HUES6 (cell line): ENCODE measurements at regions not wholly inside any gene's neighbourhood (a gene's known extent, or its start where the extent isn't known, plus 50 kb on each side); places are given as distances from the start of the nearest gene placed in this dataset.

Experiments used
- H3K27ac ChIP-seq: 2 replicates; pipeline ENCODE4 v1.7.0; 2013; ENCODE audit warnings: low read depth, mild to moderate bottlenecking, low read length, inconsistent platforms
- H3K27me3 ChIP-seq: 2 replicates; pipeline ENCODE4 v1.6.1; 2013; ENCODE audit warnings: low read length; ENCODE audit not compliant: control insufficient read depth, insufficient read depth
- H3K36me3 ChIP-seq: 2 replicates; pipeline ENCODE4 v1.6.1; 2013; ENCODE audit warnings: low read length; ENCODE audit not compliant: control insufficient read depth, insufficient read depth
- H3K4me1 ChIP-seq: 2 replicates; pipeline ENCODE4 v1.6.1; 2013; ENCODE audit warnings: low read length; ENCODE audit not compliant: control insufficient read depth, insufficient read depth
- H3K4me3 ChIP-seq: 2 replicates; pipeline ENCODE4 v1.5.1; 2013; ENCODE audit warnings: low read depth, low read length
- H3K9ac ChIP-seq: one replicate; pipeline ENCODE4 v1.6.1; 2013; ENCODE audit warnings: mild to moderate bottlenecking, low read length
- H3K9me3 ChIP-seq: 2 replicates; pipeline ENCODE4 v1.6.1; 2013; ENCODE audit warnings: low read depth, low read length; ENCODE audit not compliant: control insufficient read depth, insufficient read depth

GRCh38 chr4:135670548-135670947 is 1469.0 kb upstream of the PABPC4L start:
- Histone ChIP-seq H3K9ac (no peak overlapping the region), H3K36me3 (no peaks in the 10 kb centered on the region), H3K27me3 (no peaks in the 10 kb centered on the region), H3K27ac (no peak overlapping the region), H3K4me3 (no peak overlapping the region), H3K9me3 (no peaks in the 10 kb centered on the region), H3K4me1 (no peaks in the 10 kb centered on the region)
